GM18499 (cell line): ENCODE measurements at regions not wholly inside any gene's neighbourhood (a gene's known extent, or its start where the extent isn't known, plus 50 kb on each side); places are given as distances from the start of the nearest gene placed in this dataset.
"Not testable (repeated sequence)": the region's sequence is repeated elsewhere in the genome, so short reads cannot be mapped to it uniquely, and the experiment has no call there.

Experiments
- ATAC-seq: cut with Tn5 transposase; IDR thresholded peaks from one replicate; pipeline ENCODE4 v1.9.1; 2021; ENCODE audit warnings: moderate number of reproducible peaks; ENCODE audit not compliant: insufficient read depth, unreplicated experiment

DNA sequence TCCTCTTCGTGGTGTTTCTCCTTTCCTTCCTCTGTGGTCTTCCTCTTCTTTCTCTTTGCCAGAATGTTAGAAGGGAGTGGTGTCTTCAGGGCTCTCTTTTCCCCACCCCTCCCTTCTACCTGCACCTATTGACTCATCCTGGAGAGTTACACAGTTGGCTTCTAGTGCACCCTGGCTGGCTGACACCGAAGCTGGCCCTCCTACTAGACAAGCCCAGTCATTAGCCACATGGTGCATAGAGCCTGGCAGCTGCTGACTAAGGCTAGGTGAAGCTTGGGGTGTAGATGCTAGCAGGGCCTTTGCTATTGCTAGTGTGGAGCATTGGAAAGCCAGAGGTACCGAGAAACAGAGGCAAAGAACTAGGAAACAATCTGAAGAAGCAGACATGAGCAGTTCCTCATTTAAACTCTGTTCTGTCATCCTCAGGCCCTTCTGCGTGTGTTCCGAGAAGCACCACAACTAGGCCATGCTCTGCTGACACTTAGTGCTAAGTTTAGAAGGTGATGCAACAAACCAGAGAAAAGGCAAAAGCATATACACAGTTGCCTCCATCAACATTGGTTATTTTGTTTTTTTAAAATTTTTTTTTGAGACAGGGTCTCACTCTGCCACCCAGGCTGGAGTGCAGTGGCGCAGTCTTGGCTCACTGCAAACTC is 213.9 kb downstream of the BAMBI start:
- no peak for ATAC-seq

DNA sequence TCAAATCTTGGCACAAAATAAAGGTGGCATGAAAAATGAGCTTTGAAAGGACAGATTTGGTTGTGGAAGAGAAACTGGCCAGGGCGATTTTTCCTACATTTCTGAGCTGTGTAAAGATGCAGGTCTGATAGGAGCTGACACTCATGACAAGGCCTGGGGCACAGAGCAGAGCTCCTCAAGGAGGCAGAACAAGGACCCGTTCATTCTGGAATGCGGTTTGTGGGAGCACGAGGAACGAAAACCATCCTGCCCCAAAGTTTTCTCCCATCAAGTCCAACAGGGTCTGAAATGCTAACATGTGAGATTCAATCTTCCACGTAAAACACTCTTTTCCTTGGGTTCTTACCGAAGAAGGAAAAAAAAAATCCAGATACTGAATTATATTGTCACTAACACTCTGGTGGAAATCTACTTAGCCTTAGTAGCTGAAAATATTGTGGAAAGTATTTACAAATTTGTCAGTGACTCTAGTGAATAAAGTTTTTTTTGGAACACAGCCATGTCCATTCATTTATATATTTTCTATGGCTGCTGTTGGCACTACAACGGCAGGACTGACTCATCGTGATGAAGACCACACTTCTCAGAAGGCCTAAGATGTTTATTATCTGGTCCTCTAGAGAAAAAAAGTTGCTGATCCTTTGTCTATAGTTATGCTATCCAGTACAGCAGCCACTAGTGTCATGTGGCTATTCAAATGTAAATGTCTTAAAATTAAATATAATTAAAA is 215.7 kb downstream of the BAMBI start:
- ATAC-seq = no peak

DNA sequence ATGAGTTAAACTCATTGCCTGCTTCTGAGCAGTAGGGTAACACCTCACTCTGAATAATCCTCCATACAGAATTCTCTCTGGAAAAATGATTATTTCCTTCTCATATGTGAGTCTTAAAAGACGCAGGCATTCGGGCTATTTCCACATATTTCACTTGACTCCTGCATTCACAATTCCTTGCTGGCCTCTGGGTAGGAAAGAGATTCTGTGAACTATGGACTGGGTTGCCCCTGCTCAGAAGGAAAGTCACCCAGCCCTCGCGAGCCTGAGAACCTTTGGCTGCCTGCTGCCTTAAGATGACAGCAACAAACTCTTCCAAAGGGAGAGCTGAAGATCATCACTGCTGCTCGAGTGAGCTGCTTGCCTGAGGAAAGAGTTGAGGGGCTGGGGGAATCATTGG is 216.8 kb downstream of the BAMBI start:
- no peak for ATAC-seq

DNA sequence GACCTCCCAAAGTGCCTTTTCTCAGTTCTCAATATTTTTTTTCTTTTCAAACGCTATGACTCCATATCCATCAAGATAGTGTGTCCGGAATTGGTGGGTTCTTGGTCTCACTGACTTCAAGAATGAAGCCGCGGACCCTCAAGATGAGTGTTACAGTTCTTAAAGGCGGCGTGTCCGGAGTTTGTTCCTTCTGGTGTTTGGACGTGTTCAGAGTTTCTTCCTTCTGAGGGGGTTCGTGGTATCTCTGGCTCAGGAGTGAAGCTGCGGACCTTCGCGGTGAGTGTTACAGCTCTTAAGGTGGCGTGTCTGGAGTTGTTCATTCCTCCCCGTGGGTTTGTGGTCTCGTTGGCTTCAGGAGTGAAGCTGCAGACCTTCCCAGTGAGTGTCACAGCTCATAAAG is 218.3 kb downstream of the BAMBI start:
- ATAC-seq = not testable (repeated sequence)

DNA sequence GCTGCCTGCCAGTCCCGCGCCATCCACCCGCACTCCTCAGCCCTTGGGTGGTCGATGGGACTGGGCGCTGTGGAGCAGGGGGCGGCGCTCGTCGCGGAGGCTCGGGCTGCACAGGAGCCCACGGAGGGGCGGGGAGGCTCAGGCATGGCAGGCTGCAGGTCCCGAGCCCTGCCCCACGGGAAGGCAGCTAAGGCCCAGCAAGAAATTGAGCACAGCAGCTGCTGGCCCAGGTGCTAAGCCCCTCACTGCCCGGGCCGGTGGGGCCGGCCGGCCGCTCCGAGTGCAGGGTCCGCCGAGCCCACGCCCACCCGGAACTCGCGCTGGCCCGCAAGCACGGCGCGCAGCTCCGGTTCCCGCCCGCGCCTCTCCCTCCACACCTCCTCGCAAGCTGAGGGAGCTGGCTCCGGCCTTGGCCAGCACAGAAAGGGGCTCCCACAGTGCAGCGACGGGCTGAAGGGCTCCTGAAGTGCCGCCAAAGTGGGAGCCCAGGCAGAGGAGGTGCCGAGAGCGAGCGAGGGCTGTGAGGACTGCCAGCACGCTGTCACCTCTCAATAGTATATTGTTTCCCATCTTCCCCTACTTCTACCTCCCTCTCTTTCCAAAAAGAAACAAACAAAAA is 219.6 kb downstream of the BAMBI start:
- not testable (repeated sequence) for ATAC-seq

DNA sequence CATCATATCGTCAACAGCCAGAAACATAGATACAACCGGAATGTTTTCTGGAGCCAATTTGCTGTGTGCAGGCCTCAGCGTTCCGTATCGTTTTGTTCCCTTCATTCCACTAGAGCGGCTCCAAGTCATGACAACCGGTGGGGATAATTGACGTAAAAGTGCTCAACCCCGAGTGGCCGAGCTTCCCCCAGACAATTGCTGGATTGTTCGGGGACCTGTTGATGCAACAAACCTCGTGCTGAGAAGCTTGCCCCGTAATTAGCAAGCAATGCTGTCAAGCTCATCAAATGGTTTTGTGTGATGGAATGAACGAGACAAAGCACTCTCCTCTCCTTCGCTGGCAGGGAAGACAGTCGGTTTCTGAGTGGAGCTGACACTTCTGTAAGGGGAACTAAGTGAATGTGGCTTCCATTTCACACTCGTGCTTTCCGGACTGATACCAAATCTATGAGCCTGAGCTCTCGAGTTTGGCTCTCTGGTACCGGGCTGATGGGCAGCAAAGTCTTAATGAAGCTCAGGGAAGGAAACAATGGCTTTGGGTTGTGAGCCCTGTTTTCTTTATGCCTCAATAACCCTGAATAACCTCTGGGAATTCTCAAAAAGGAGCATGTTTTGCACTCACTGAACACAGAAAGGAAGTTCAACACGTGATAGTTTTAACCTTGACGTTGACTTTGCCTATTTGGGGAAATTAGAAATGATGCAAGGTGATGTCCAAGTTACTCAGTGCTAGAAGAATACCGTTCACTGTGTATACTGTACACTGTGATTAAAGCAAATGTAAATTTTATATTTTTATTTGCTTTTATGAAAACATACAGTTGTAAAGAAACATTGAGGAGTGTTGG is 220.5 kb downstream of the BAMBI start:
- no peak for ATAC-seq

DNA sequence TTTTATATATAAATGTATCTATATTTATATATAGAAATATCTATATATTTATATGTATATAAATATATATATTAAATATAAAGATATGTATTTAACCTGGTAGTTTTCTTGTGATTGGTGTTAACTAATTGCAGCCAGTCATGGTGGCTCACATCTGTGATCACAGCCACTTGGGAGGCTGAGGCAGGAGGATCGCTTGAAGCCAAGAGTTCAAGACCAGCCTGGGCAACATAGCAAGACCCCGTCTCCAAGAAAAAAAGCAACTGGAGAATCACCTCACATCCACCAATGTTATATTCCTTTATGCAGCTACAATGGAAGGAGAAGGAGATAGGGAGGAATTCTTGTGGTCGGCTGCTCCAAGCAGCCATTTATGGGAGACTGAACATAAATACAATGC is 224.9 kb downstream of the BAMBI start:
- no peak for ATAC-seq

DNA sequence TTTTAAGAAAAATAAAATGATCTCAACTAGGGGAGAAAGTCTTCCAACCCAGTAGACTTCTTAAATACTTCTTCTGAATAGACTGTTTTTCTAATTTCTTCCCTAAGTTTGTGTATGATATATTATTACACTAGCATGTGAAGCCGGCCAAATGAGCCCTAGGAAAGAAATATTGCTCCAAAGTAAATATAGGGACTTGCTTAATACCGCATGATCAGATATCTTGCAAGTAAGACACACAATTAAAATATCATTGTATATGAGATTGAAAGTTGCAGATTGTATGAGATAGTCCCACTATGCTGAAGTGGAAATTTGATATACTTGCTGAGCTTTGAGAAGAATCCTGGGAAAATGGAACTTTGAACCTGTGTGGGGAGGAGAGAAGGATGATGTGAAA is 225.7 kb downstream of the BAMBI start:
- no peak for ATAC-seq

DNA sequence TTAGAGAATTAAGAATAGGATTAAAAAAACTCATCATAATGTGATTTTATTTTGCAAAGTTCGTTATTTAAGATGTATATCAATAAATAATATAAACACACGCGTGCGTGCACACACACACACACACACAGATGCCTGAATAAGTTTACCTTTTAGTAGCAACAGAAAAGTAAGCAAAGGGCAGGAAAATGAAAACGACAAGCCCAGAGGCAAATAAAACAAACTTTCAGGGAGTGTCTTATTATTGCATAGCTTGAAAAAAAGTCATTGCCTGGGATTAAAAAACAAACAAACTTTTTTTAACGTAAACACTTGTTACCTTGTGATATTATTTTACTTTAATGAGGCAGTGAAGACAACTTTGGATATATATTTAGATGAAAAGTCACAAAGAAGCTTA is 226.4 kb downstream of the BAMBI start:
- no peak for ATAC-seq

DNA sequence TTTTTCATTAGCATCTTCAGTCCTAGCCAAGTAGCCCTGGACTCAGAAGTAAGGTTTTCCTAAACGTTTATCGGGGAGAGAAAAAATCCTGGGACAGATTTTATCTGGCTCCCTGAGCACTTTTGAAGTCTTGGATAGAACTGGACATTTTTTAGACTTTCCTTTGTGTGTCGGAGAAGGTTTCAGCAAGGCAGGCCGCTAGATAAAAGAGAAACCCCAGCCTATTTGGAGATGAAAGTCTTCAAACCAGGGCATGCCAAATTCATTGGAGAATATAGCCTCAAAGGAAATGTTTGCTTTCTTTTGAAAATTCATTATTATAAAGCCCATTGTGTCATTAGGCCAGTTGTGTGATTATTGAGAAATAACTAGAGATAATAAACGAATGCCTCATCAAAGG is 228.1 kb downstream of the BAMBI start:
- no peak for ATAC-seq

DNA sequence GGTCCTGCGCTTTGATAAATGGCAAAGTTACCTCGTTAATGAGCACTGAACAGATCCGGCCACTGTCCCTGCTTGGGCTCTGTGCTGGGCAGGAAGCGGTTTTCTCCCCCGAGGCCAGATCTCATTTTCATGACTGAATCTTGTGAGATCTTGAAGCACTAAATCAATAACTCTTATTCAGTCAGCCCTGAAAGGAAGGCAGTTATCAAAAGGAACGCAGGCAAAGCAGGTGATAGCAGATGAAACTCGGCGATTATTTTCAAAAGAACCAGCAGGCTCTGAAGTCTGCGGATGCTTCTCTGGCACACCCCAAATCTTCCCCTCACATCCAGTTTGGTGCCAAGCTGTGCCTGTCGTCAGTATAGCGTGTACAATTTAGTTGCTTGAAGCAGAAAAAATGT is 228.7 kb downstream of the BAMBI start:
- no peak for ATAC-seq

DNA sequence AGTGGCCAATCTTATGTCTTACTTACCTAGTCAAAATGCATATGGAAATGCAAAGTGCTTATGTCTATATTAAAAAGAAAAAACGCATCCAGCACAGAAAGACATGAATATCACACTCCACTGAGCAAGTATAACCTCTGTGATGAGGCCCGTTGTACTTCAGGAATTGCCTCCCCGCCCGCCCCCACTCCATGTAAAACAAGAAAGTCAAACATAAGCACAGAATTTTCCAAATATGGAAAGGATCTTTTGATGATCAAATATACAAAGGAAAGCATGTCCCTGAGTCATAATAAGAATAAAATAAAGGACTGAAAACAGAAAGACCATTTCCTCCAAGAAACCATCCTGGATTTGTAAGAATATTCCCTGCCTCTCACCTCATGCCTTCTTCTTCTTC is 229.1 kb downstream of the BAMBI start:
- ATAC-seq = no peak

DNA sequence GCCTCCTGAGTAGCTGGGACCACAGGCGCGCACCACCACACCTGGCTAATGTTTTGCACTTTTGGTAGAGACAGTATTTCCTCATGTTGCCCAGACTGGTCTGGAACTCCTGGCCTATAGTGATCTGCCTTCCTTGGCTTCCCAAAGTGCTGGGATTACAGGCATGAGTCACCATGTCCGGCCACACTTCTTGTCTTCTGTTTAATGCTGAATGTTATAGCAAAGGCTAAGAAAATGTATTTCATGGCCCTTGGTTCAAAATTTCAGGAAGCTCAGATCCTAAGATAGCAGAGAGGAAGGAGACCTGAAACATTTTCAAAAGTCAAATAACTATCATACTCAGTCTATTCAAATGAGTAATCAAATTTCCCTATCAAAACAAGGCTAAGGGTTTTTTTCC is 229.6 kb downstream of the BAMBI start:
- no peak for ATAC-seq

DNA sequence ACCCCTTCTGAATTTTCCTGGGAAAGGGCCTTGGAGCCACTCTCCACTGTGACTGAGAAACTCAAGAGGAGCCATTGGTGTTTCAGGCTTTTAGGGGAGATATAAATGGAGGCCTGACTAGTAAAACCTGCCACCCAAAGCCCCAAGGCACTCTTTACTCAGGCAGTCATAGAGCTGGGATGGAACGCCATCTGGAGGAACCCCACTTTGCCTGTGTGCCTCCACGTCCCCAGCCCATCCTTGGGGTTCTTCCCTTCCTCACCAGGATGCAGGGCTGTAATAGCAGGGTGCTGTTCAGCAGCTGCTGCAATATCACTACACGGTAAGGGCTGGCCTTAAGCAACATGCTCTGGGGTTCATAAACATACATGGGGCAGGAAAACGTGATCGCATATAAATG is 232.6 kb downstream of the BAMBI start:
- no peak for ATAC-seq

DNA sequence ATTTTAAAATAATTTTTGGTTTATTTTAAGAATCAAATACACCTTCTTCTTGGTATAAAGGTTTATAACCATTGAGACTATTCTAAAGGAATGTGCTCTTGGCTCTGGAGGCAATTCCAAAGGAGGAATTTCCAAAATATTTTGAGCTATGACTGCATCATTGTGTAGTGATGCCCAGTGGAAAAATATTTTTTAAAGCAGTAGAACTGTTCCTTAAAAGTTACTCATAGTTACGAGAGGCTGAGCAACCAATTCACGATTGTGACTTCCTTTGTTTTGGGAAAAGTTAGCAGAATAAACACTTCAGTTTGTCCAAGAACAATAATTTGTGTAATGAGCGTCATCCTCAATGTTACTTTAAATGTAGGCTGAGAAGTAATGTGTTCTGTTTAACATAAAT is 233.6 kb downstream of the BAMBI start:
- ATAC-seq = no peak

DNA sequence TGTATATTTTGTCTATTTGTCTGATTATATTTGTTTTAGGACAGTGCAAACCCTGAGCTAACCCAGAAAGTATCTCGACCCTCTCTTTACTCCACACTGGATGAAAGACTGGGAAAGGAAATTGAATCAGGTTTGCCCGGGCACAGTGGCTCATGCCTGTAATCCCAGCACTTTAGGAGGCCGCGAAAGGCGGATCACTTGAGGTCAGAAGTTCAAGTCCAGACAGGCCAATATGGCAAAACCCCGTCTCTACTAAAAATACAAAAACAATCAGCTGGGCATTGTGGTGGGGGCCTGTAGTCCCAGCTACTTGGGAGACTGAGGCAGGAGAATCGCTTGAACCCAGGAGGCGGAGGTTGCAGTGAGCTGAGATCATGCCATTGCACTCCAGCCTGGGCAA is 234.2 kb downstream of the BAMBI start:
- ATAC-seq = not testable (repeated sequence)

DNA sequence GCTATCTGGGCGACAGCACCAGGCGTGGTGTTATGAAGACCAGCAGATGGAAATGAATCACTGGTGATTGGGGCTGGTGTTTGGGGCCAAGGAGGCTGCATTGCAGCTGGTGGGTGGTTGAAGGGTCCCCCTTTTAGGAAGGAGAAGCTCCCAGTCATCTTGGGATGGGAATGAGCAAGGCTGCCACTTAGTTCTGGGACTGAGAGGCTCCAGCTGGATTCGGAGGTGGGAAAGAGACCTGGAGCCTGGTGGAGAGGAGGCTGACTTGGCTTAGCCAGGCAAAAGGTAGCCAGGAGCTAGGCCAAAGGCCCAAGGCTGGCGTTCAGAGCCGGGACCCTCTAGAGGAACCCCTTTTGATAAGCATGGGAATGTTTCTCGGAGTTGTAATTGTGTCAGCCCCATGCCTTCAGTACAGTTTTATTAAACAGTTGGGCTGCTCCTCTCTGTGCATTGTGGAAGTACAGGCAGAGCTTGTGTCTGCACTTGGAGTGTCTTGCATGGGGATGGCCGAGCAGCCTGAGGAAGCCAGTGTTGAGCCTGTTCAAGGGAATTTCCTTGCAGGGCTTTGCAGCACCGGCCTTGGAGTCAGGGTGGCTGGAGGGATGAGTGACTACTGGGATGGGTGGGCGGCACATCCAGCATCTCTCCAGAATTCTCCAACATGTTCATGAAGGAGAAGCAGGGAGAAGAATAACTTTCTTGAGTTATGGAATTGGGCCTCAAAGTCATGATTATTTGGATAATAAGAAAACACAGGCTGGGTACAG is 234.9 kb downstream of the BAMBI start:
- no peak for ATAC-seq

DNA sequence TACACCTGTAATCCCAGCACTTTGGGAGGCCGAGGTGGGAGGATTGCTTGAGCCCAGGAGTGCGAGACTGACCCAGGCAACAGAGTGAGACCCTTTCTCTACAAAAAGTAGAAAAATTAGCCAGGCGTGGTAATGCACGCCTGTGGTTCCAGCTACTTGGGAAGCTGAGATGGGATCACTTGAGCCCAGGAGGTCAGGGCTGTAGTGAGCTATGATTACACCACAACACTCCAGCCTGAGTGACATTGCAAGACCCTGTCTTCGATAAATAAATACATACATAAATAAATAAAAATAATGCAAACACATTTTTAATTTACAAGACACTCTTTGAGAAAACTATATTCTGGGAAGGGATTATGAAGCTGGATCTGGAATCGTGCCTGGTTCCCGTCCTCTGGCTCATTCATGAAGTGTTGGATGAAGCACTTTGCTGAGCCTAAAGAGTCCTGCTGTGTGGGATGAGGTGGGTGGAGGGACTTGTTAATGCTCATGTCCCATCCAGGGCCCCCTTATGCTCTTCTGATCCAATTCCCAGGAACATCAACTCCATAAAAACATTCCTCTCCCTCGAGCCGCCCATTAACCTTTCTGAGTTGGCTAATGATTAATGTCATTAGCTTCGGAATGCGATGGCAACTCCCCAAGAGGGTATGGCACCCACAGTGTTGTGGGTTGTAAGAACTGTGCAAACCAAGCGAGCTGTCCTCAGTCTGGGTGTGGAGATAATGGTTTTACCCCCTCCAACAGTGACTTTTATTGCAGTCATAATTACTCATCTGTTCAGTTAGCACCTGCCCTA is 236.3 kb downstream of the BAMBI start:
- ATAC-seq = no peak

DNA sequence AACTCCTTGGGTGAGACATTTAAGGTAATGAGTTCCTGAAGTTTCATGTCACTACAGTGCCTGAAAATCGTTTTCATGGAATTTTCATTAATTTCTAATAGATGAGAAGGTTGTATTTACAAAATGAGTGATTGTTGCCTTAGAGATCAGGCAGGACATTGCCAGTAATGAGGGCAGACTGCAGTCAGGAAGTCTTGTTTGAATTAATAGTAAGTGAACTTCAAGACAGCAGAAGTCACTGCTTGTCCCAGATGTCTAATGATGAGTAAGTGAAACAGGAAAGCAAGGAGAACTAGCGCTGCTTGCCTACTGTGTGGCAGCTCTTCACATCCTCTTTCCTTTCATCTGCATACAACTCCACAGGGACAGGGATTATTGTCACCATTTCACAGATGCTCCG is 237.4 kb downstream of the BAMBI start:
- no peak for ATAC-seq
